ENCODE measurements at regions not wholly inside any gene's neighbourhood (a gene's known extent, or its start where the extent isn't known, plus 50 kb on each side); places are given as distances from the start of the nearest gene placed in this dataset.

DNA sequence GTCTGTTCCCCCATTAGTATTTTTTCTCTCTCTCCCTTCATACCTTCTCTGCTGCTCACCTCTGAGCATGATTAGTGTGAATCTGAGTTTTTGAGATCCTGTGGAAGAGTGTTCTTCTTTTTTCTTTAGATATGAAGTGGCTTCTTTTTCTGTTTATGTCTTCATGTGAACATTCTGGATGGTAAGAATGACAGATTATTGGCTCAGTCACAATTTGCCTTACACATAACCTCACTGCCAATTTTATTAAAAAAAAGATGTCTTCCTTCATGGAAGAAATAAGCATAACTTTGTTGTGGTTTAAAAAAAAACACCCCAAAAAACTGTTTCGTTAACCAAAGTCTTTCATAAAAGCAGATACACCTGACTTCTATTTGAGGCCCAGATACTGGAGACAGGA is 539.1 kb downstream of the PLCL1 start:
- ATAC-seq (no peak), DNase-seq (no peak)
- CTCF ChIA-PET: no interaction called here
- BruUV-seq (replicated peaks): no TSS peak
- H3K27ac ChIP-seq (ENCODE audit: low read length): no peak overlapping the region
- H3K4me3 ChIP-seq (ENCODE audit: low read length): no peak overlapping the region
- H4K20me1 ChIP-seq (ENCODE audit: low read length): no peaks in the 10 kb centered on the region
- H3K27me3 ChIP-seq (ENCODE audit: low read length): no peaks in the 10 kb centered on the region
- H3K9me2 ChIP-seq (replicated peaks; ENCODE audit: low read length): no peaks in the 10 kb centered on the region
- no peaks in the 10 kb centered on the region for H3K4me1 ChIP-seq (ENCODE audit: insufficient read depth, low read length)
- no peak overlapping the region for H3K4me2 ChIP-seq (ENCODE audit: low read length)
- H3K9ac ChIP-seq (ENCODE audit: low read length): no peak overlapping the region
- no peaks in the 10 kb centered on the region for H3K9me3 ChIP-seq (ENCODE audit: low read length)
- no peak overlapping the region for H2AFZ ChIP-seq (ENCODE audit: low read length)
- H3K79me2 ChIP-seq (ENCODE audit: low read length): no peaks in the 10 kb centered on the region
- POLR2A ChIA-PET (ENCODE audit: unreplicated experiment): no interaction called here
- no peaks in the 10 kb centered on the region for H3K36me3 ChIP-seq (ENCODE audit: low read depth, low read length)
- no peaks in the 10 kb centered on the region for H3F3A ChIP-seq (ENCODE audit: low read length, unreplicated experiment)
- TF ChIP-seq, protein P1, sequence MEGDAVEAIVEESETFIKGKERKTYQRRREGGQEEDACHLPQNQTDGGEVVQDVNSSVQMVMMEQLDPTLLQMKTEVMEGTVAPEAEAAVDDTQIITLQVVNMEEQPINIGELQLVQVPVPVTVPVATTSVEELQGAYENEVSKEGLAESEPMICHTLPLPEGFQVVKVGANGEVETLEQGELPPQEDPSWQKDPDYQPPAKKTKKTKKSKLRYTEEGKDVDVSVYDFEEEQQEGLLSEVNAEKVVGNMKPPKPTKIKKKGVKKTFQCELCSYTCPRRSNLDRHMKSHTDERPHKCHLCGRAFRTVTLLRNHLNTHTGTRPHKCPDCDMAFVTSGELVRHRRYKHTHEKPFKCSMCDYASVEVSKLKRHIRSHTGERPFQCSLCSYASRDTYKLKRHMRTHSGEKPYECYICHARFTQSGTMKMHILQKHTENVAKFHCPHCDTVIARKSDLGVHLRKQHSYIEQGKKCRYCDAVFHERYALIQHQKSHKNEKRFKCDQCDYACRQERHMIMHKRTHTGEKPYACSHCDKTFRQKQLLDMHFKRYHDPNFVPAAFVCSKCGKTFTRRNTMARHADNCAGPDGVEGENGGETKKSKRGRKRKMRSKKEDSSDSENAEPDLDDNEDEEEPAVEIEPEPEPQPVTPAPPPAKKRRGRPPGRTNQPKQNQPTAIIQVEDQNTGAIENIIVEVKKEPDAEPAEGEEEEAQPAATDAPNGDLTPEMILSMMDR (conservative IDR thresholded peaks at IDR 0.05; ENCODE audit: low read depth, low read length): no peak
- TF ChIP-seq EZH2 (IDR thresholded peaks at IDR 0.05; ENCODE audit: low read length, unreplicated experiment) (no peak), EZH2phosphoT487 (IDR thresholded peaks at IDR 0.05; ENCODE audit: borderline replicate concordance, low read length) (no peak)
- intact Hi-C loops (cut with micrococcal nuclease): no loop called here

DNA sequence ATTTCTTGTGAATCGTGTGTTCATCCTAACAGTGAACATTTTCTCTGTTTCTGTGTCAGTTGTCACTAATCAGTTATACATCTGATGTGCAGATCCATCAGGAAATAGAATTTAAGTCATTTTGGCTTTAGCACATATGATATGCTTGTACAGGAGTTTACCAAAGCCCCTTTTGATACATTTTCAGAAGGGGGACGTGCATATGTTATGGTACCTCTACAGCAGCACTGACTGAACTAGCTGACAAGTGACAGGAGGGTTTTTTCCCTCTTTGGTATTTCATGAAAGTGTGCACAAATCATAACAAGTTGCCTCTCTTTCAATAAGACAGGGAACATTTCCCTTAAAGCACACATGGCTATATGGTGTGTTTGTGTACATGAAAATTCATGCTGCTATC is 536.5 kb downstream of the PLCL1 start:
- POLR2A ChIA-PET (ENCODE audit: unreplicated experiment): no interaction called here
- no peak for ATAC-seq
- CTCF ChIA-PET: no interaction called here
- Histone ChIP-seq H4K20me1 (ENCODE audit: low read length) (no peaks in the 10 kb centered on the region), H3K4me1 (ENCODE audit: insufficient read depth, low read length) (no peaks in the 10 kb centered on the region), H3K36me3 (ENCODE audit: low read depth, low read length) (no peaks in the 10 kb centered on the region), H3F3A (ENCODE audit: low read length, unreplicated experiment) (no peaks in the 10 kb centered on the region), H3K79me2 (ENCODE audit: low read length) (no peaks in the 10 kb centered on the region), H3K9ac (ENCODE audit: low read length) (no peak overlapping the region), H2AFZ (ENCODE audit: low read length) (no peak overlapping the region), H3K27me3 (ENCODE audit: low read length) (peaks cover 14% of the 10 kb centered on the region; the same call in 1 of the 2 replicates), H3K4me3 (ENCODE audit: low read length) (no peak overlapping the region), H3K9me2 (replicated peaks; ENCODE audit: low read length) (no peaks in the 10 kb centered on the region), H3K27ac (ENCODE audit: low read length) (no peak overlapping the region), H3K4me2 (ENCODE audit: low read length) (no peak overlapping the region), H3K9me3 (ENCODE audit: low read length) (no peaks in the 10 kb centered on the region)
- TF ChIP-seq, protein P1 (conservative IDR thresholded peaks at IDR 0.05; ENCODE audit: low read depth, low read length): no peak
- TF ChIP-seq EZH2 (IDR thresholded peaks at IDR 0.05; ENCODE audit: low read length, unreplicated experiment) (no peak), EZH2phosphoT487 (IDR thresholded peaks at IDR 0.05; ENCODE audit: borderline replicate concordance, low read length) (no peak)
- DNase-seq: no peak
- intact Hi-C loops (cut with micrococcal nuclease): no loop called here
- no TSS peak for BruUV-seq (replicated peaks)

DNA sequence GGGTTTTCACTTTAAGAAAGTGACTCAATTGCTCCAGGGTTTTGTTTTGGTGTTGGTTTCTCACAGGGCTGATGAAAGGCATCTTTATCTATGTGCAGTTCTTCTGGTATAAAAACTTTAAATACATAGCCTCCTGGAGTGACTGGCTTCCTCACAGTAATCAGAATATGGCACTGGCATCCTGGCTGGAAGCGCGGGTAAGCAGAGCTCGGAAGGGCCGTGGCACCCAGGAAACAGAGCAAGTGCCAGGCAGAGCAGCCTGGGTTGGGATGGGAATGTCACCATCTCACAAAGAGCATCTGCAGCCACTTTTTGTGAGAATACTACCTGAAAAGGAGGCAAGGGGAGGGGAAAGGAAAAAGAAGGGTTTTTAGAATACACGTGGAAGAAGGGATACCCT is 534.7 kb downstream of the PLCL1 start:
- ChIA-PET POLR2A (ENCODE audit: unreplicated experiment) (no interaction called here), CTCF (no interaction called here)
- no peak overlapping the region for H2AFZ ChIP-seq (ENCODE audit: low read length)
- H3K27ac ChIP-seq (ENCODE audit: low read length): no peak overlapping the region
- no peak for TF ChIP-seq EZH2 (IDR thresholded peaks at IDR 0.05; ENCODE audit: low read length, unreplicated experiment)
- TF ChIP-seq, protein P1 (conservative IDR thresholded peaks at IDR 0.05; ENCODE audit: low read depth, low read length): no peak
- TF ChIP-seq EZH2phosphoT487 (IDR thresholded peaks at IDR 0.05; ENCODE audit: borderline replicate concordance, low read length): no peak
- peaks cover 14% of the 10 kb centered on the region; the same call in 1 of the 2 replicates for H3K27me3 ChIP-seq (ENCODE audit: low read length)
- H3K4me2 ChIP-seq (ENCODE audit: low read length): no peak overlapping the region
- no peaks in the 10 kb centered on the region for H3K9me3 ChIP-seq (ENCODE audit: low read length)
- no peak overlapping the region for H3K4me3 ChIP-seq (ENCODE audit: low read length)
- intact Hi-C loops (cut with micrococcal nuclease): no loop called here
- DNase-seq (no peak), ATAC-seq (no peak)
- no peaks in the 10 kb centered on the region for H4K20me1 ChIP-seq (ENCODE audit: low read length)
- no TSS peak for BruUV-seq (replicated peaks)
- no peaks in the 10 kb centered on the region for H3F3A ChIP-seq (ENCODE audit: low read length, unreplicated experiment)
- no peaks in the 10 kb centered on the region for H3K4me1 ChIP-seq (ENCODE audit: insufficient read depth, low read length)
- H3K79me2 ChIP-seq (ENCODE audit: low read length): no peaks in the 10 kb centered on the region
- H3K9me2 ChIP-seq (replicated peaks; ENCODE audit: low read length): no peaks in the 10 kb centered on the region
- H3K36me3 ChIP-seq (ENCODE audit: low read depth, low read length): no peaks in the 10 kb centered on the region
- H3K9ac ChIP-seq (ENCODE audit: low read length): no peak overlapping the region

Measured in PC-3 (cell line).